GM12892 (cell line): ENCODE measurements at regions not wholly inside any gene's neighbourhood (a gene's known extent, or its start where the extent isn't known, plus 50 kb on each side); places are given as distances from the start of the nearest gene placed in this dataset.

ENCODE experiments used
- POLR2A ChIP-seq: IDR thresholded peaks from 2 replicates; pipeline ENCODE4 v1.6.1; 2011; ENCODE audit warnings: low read depth, low read length, control low read depth
- TAF1 ChIP-seq: IDR thresholded peaks from 2 replicates; pipeline ENCODE4 v1.6.1; 2011; ENCODE audit warnings: low read depth, mild to moderate bottlenecking, control low read depth, low read length, borderline replicate concordance

- TF ChIP-seq POLR2A (no peak), TAF1 (no peak)
These were observed 253.6 kb upstream of the TNP1 start for GRCh38 chr2:217113491-217113890.
